Ecto neural progenitor cell (in vitro differentiated cells): ENCODE measurements at regions not wholly inside any gene's neighbourhood (a gene's known extent, or its start where the extent isn't known, plus 50 kb on each side); places are given as distances from the start of the nearest gene placed in this dataset.
"Not testable (repeated sequence)": the region's sequence is repeated elsewhere in the genome, so short reads cannot be mapped to it uniquely, and the experiment has no call there.

Experiments
- DNase-seq: peaks from one replicate; pipeline ENCODE4 v3.0.0-alpha.2; 2018; ENCODE audit warnings: low spot score

GRCh38 chr13:73672492-73672891 is 461.7 kb downstream of the KLF12 start:
- no peak for DNase-seq

GRCh38 chr13:73671732-73672131 is 462.5 kb downstream of the KLF12 start:
- no peak for DNase-seq

GRCh38 chr13:73671011-73671410 is 463.2 kb downstream of the KLF12 start:
- no peak for DNase-seq

GRCh38 chr13:73667756-73668155 is 466.4 kb downstream of the KLF12 start:
- no peak for DNase-seq

- DNase-seq: no peak
Observed at GRCh38 chr13:73665261-73665660, 468.9 kb downstream of the KLF12 start.

GRCh38 chr13:73664851-73665250 is 469.4 kb downstream of the KLF12 start:
- no peak for DNase-seq

- DNase-seq: no peak
Observed at GRCh38 chr13:73662833-73663232, 471.4 kb downstream of the KLF12 start.

GRCh38 chr13:73661687-73662425 is 472.3 kb downstream of the KLF12 start:
- DNase-seq: no peak

GRCh38 chr13:73661066-73661465 is 473.1 kb downstream of the KLF12 start:
- DNase-seq: no peak

GRCh38 chr13:73658639-73659038 is 475.6 kb downstream of the KLF12 start:
- DNase-seq: no peak

GRCh38 chr13:73657821-73658540 is 476.2 kb downstream of the KLF12 start:
- no peak for DNase-seq

- DNase-seq: no peak
Observed at GRCh38 chr13:73656863-73657262, 477.3 kb downstream of the KLF12 start.

GRCh38 chr13:73653688-73654087 is 480.5 kb downstream of the KLF12 start:
- no peak for DNase-seq

GRCh38 chr13:73647417-73647816 is 486.8 kb downstream of the KLF12 start:
- DNase-seq: no peak

- not testable (repeated sequence) for DNase-seq
Observed at GRCh38 chr13:73640476-73641179, 493.6 kb downstream of the KLF12 start.

GRCh38 chr13:73635166-73635787 is 498.9 kb downstream of the KLF12 start:
- DNase-seq: no peak

GRCh38 chr13:73633817-73634460 is 500.3 kb downstream of the KLF12 start:
- DNase-seq: no peak

- DNase-seq: no peak
Observed at GRCh38 chr13:73631411-73631810, 502.8 kb downstream of the KLF12 start.

- no peak for DNase-seq
Observed at GRCh38 chr13:73625562-73626339, 508.5 kb downstream of the KLF12 start.

GRCh38 chr13:73623281-73623680 is 510.9 kb downstream of the KLF12 start:
- no peak for DNase-seq

GRCh38 chr13:73622381-73622780 is 511.8 kb downstream of the KLF12 start:
- no peak for DNase-seq
